ENCODE measurements at regions not wholly inside any gene's neighbourhood (a gene's known extent, or its start where the extent isn't known, plus 50 kb on each side); places are given as distances from the start of the nearest gene placed in this dataset.
"Not testable (repeated sequence)": the region's sequence is repeated elsewhere in the genome, so short reads cannot be mapped to it uniquely, and the experiment has no call there.

DNA sequence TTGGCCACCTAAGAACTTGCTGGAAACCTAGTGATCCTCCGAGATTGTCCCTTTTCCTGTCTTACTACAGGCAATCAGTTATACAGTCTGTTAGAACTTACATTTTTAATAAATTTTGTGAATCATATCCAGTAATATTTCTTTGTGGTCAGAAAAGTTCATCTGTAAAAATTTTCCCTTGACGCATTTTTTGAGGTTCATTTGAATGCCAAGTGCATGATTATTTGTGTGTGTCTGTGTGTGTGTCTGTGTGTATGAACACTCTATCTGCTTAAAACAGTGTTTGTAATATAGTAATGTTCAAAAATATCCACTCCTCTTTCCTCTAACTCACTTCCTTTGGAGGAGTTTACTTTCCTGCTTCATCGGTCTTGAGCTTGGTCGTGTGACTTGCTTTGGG lies 468.7 kb upstream of the FLRT2 start:
- Histone ChIP-seq H3K4me1 (replicated peaks) (no peaks in the 10 kb centered on the region), H3K27me3 (replicated peaks; ENCODE audit: insufficient read depth) (no peaks in the 10 kb centered on the region), H3K9me3 (no peaks in the 10 kb centered on the region), H3K36me3 (no peaks in the 10 kb centered on the region), H3K27ac (no peak overlapping the region), H3K4me3 (no peak overlapping the region)
- intact Hi-C loops (cut with DNase I) = no loop called here
- no peak for DNase-seq (ENCODE audit: low spot score)
- TF ChIP-seq POLR2A (IDR thresholded peaks at IDR 0.05) (no peak), POLR2AphosphoS5 (IDR thresholded peaks at IDR 0.05) (no peak)
- TF ChIP-seq, protein P1, sequence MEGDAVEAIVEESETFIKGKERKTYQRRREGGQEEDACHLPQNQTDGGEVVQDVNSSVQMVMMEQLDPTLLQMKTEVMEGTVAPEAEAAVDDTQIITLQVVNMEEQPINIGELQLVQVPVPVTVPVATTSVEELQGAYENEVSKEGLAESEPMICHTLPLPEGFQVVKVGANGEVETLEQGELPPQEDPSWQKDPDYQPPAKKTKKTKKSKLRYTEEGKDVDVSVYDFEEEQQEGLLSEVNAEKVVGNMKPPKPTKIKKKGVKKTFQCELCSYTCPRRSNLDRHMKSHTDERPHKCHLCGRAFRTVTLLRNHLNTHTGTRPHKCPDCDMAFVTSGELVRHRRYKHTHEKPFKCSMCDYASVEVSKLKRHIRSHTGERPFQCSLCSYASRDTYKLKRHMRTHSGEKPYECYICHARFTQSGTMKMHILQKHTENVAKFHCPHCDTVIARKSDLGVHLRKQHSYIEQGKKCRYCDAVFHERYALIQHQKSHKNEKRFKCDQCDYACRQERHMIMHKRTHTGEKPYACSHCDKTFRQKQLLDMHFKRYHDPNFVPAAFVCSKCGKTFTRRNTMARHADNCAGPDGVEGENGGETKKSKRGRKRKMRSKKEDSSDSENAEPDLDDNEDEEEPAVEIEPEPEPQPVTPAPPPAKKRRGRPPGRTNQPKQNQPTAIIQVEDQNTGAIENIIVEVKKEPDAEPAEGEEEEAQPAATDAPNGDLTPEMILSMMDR (IDR thresholded peaks at IDR 0.05) = no peak
- WGBS = 89% methylated on average over 4 of the region's 4 CpGs

DNA sequence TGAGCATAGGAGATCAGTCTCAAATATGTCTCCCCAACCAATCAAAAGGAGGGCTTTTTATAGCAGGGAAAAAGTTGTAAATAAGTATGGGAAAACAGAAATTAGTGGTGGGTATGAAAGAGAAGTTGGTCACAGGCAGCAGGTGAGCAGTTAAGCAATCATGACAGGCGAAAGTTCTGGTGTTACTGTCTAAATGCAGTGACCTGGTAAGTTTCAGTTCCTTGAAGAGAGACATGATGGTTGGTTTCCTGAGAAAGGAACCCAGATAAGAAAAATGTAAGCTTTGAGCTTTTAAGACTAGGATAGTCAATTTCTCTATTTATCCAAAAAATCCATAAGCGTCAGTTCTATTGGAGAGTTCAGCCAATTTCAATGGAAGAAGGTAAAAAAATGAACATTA lies 466.2 kb upstream of the FLRT2 start:
- Histone ChIP-seq H3K36me3 (no peaks in the 10 kb centered on the region), H3K4me1 (replicated peaks) (no peaks in the 10 kb centered on the region), H3K27me3 (replicated peaks; ENCODE audit: insufficient read depth) (no peaks in the 10 kb centered on the region), H3K27ac (no peak overlapping the region), H3K4me3 (no peak overlapping the region), H3K9me3 (no peaks in the 10 kb centered on the region)
- DNase-seq (ENCODE audit: low spot score) = no peak
- 84% methylated on average over 2 of the region's 2 CpGs for WGBS
- TF ChIP-seq, protein P1 (IDR thresholded peaks at IDR 0.05) = no peak
- TF ChIP-seq POLR2AphosphoS5 (IDR thresholded peaks at IDR 0.05) = no peak
- TF ChIP-seq POLR2A (IDR thresholded peaks at IDR 0.05) = no peak
- intact Hi-C loops (cut with DNase I) = no loop called here

DNA sequence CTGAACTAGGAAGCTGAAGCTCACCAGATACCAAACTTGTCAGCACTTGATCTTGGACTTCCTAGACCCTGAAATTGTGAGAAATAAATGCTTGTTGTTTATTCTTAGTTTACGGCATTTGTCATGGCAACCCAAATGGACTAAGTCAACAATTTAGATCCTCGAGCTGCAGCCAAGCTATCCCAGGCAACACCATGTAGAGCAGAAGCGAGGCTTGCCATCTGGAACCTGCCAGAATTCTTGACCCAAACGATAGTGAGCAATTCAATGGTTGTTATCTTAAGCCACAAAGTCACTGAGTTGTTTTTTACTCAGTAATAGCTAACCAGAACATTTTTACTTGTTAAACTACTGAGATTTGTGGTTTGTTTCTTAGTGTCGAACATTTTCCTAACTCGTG lies 458.5 kb upstream of the FLRT2 start:
- intact Hi-C loops (cut with DNase I) = no loop called here
- H3K4me3 ChIP-seq = no peak overlapping the region
- no peaks in the 10 kb centered on the region for H3K36me3 ChIP-seq
- no peak overlapping the region for H3K27ac ChIP-seq
- no peaks in the 10 kb centered on the region for H3K9me3 ChIP-seq
- 60% methylated on average over 6 of the region's 6 CpGs for WGBS
- H3K27me3 ChIP-seq (replicated peaks; ENCODE audit: insufficient read depth) = no peaks in the 10 kb centered on the region
- TF ChIP-seq, protein P1 (IDR thresholded peaks at IDR 0.05) = no peak
- TF ChIP-seq POLR2A (IDR thresholded peaks at IDR 0.05) (no peak), POLR2AphosphoS5 (IDR thresholded peaks at IDR 0.05) (no peak)
- no peaks in the 10 kb centered on the region for H3K4me1 ChIP-seq (replicated peaks)
- DNase-seq (ENCODE audit: low spot score) = no peak

DNA sequence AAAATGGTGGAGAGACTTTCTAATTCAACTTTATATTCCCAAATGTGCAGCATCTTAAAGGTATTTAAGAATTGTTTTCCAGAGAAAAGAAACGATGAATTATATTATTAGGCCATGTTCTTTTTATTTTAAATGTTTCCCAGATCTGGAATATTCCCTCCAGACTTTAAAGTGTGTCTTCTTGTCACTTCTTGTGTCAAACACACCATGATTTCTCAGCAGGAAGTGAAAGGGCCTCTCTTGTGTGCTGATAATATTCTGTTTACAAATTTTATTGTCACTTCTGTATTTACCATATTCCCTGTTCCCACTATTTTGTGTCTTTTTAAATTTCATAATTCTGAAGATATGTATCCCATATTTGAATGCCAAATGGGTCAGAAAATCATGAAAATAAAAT lies 455.0 kb upstream of the FLRT2 start:
- TF ChIP-seq, protein P1 (IDR thresholded peaks at IDR 0.05) = no peak
- TF ChIP-seq POLR2AphosphoS5 (IDR thresholded peaks at IDR 0.05) (no peak), POLR2A (IDR thresholded peaks at IDR 0.05) (no peak)
- DNase-seq (ENCODE audit: low spot score) = no peak
- no peaks in the 10 kb centered on the region for H3K36me3 ChIP-seq
- H3K4me3 ChIP-seq = no peak overlapping the region
- no peaks in the 10 kb centered on the region for H3K27me3 ChIP-seq (replicated peaks; ENCODE audit: insufficient read depth)
- H3K9me3 ChIP-seq = no peaks in the 10 kb centered on the region
- intact Hi-C loops (cut with DNase I) = no loop called here
- H3K4me1 ChIP-seq (replicated peaks) = no peaks in the 10 kb centered on the region
- no peak overlapping the region for H3K27ac ChIP-seq
- WGBS = 74% methylated on average over 1 of the region's 1 CpG

DNA sequence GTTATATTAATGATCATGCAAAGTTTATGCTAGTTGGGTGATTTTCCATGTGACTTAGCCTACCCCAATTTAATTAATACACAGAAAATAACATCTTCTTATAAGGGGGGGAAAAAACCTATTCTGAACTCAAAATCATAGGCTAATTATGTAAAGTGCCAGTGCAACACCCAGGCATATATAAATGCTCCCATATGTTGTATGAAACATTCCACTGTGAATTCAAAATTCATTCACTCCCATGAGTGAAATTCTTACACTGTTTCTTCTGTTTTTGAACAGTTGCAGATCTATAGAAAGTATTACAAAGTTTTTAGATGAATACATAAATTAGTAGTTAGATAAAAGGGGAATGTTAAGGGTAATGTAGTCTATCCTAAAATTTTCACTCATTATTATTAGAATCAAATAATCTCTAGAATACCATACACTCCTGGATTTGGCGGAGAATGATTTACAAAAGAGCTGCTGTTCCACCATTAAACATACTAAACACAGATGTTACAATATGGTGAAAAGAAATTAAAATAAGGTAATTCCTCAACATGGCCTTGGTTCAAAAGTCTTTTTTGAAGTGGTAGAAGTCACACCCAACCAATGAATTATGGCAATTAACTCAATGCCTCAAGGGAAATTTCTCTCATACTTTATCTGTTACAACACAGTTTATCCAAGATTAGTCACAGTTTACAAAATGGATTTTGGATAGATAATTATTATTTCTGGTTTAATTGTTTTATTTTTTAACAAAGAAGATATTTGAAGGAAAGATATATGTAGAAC lies 454.1 kb upstream of the FLRT2 start:
- Histone ChIP-seq H3K4me1 (replicated peaks) (no peaks in the 10 kb centered on the region), H3K9me3 (no peaks in the 10 kb centered on the region), H3K27me3 (replicated peaks; ENCODE audit: insufficient read depth) (no peaks in the 10 kb centered on the region), H3K4me3 (no peak overlapping the region), H3K36me3 (no peaks in the 10 kb centered on the region), H3K27ac (no peak overlapping the region)
- TF ChIP-seq POLR2AphosphoS5 (IDR thresholded peaks at IDR 0.05) = no peak
- intact Hi-C loops (cut with DNase I) = no loop called here
- no peak for DNase-seq (ENCODE audit: low spot score)
- 98% methylated on average over 1 of the region's 1 CpG for WGBS

DNA sequence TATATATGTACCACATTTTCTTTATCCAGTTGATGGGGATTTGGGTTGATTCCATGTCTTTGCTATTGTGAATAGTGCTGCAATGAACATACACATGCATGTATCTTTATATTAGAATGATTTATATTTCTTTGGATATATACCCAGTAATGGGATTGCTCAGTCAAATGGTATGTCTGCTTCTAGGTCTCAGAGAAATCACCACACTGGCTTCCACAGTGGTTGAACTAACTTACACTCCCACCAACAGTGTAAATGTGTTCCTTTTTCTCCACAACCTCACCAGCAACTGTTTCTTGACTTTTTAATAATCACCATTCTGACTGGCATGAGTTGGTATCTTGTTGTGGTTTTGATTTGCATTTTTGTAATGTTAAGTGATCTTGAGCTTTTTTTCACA lies 452.2 kb upstream of the FLRT2 start:
- H3K27me3 ChIP-seq (replicated peaks; ENCODE audit: insufficient read depth); H3K9me3 ChIP-seq; H3K4me1 ChIP-seq (replicated peaks); H3K36me3 ChIP-seq; H3K4me3 ChIP-seq; DNase-seq (ENCODE audit: low spot score); intact Hi-C loops (cut with DNase I); H3K27ac ChIP-seq: not testable (repeated sequence)

Measured in prostate gland (tissue), 2 donors.